B cell (primary cell): ENCODE measurements at regions not wholly inside any gene's neighbourhood (a gene's known extent, or its start where the extent isn't known, plus 50 kb on each side); places are given as distances from the start of the nearest gene placed in this dataset. TPM values are rescaled to one million over a fixed set of nuclear protein-coding genes. Genes with fewer than 3 reads are reported as not detected.
"Not testable (repeated sequence)": the region's sequence is repeated elsewhere in the genome, so short reads cannot be mapped to it uniquely, and the experiment has no call there.

Source experiments
- ATAC-seq: fragments of 200-7000 bp; cut with Tn5 transposase; one replicate; pipeline ENCODE4 v1.10.0; 2021; ENCODE audit warnings: low read depth, mild to moderate bottlenecking, moderate number of reproducible peaks, moderate library complexity
- CTCF ChIA-PET: fragments of 350-600 bp; sonication (Branson Sonifier 250); formaldehyde crosslinking; loops from one replicate; lab custom pipeline; 2021; ENCODE audit warnings: antibody characterized with exemption, inconsistent platforms; lab: Charles Lee
- POLR2A ChIA-PET: fragments of 350-600 bp; sonication (Branson Sonifier 250); formaldehyde crosslinking; loops from one replicate; lab custom pipeline; 2021; ENCODE audit warnings: antibody characterized with exemption; lab: Charles Lee
- DNase-seq: peaks from one replicate; pipeline ENCODE4 v3.0.0; 2013
- H2AFZ ChIP-seq: 2 replicates; pipeline ENCODE4 v1.6.1; 2012; ENCODE audit warnings: mild to moderate bottlenecking, low read depth, low read length; ENCODE audit not compliant: insufficient read depth, poor library complexity, severe bottlenecking
- H3K27ac ChIP-seq, 2 donors: 1 replicate in 1 of 2; 2 replicates in 1 of 2; pipeline ENCODE4 v1.5.1; 2012 to 2013; ENCODE audit warnings: low read length in 2 of 2, mild to moderate bottlenecking in 2 of 2, moderate library complexity in 1 of 2
- H3K27me3 ChIP-seq, 4 experiments: fragments of 200-600 bp in 1 of 4; sonication (generic) in 1 of 4; replicated peaks in 1 of 4; 1 replicate in 2 of 4; 2 replicates in 2 of 4; pipeline versions ENCODE4 v1.6.1 to v1.7.0; 2013 to 2016; ENCODE audit warnings: low read length in 3 of 4, mild to moderate bottlenecking in 2 of 4, mixed read lengths in 1 of 4, moderate library complexity in 1 of 4; ENCODE audit not compliant: insufficient read depth in 4 of 4, control insufficient read depth in 3 of 4; ENCODE audit errors: control extremely low read depth in 1 of 4
- H3K36me3 ChIP-seq, 2 experiments: replicated peaks in 1 of 2; 1 replicate in 1 of 2; 2 replicates in 1 of 2; pipeline versions ENCODE4 v1.6.1 to v1.7.1; 2013; ENCODE audit warnings: low read length in 1 of 2; ENCODE audit not compliant: insufficient read depth in 2 of 2, control insufficient read depth in 1 of 2; ENCODE audit errors: control extremely low read depth in 1 of 2, extremely low read depth in 1 of 2
- H3K4me1 ChIP-seq, 2 donors: fragments of 200-600 bp in 1 of 2; sonication (generic) in 1 of 2; 1 replicate in 1 of 2; 2 replicates in 1 of 2; pipeline versions ENCODE4 v1.5.1 to v1.6.1; 2013 to 2017; ENCODE audit warnings: low read length in 2 of 2; ENCODE audit not compliant: control insufficient read depth in 2 of 2, insufficient read depth in 2 of 2
- H3K4me2 ChIP-seq: replicated peaks from 2 replicates; pipeline ENCODE3; 2012; ENCODE audit warnings: mild to moderate bottlenecking, low read depth, low read length; ENCODE audit not compliant: poor library complexity, severe bottlenecking
- H3K4me3 ChIP-seq, 5 experiments: fragments of 200-600 bp in 1 of 5; sonication (generic) in 1 of 5; 1 replicate in 3 of 5; 2 replicates in 2 of 5; pipeline versions ENCODE4 v1.5.1 to v1.7.0; 2011 to 2016; ENCODE audit warnings: low read length in 4 of 5, mild to moderate bottlenecking in 4 of 5, low read depth in 2 of 5, control low read depth in 1 of 5, moderate library complexity in 1 of 5; ENCODE audit not compliant: insufficient read depth in 1 of 5; ENCODE audit errors: control extremely low read depth in 1 of 5, extremely low read depth in 1 of 5
- H3K79me2 ChIP-seq: fragments of 200-600 bp; sonication (generic); one replicate; pipeline ENCODE4 v1.6.0; 2016; ENCODE audit warnings: low read length; ENCODE audit not compliant: control insufficient read depth, insufficient read depth
- H3K9ac ChIP-seq: fragments of 200-600 bp; sonication (generic); 2 replicates; pipeline ENCODE4 v1.6.1; 2017; ENCODE audit warnings: mild to moderate bottlenecking, low read length, moderate library complexity
- H3K9me3 ChIP-seq, 3 donors: one replicate each; pipeline versions ENCODE4 v1.6.1 to v1.7.1; 2013; ENCODE audit warnings: low read length in 2 of 3; ENCODE audit not compliant: control insufficient read depth in 2 of 3, insufficient read depth in 1 of 3; ENCODE audit errors: control extremely low read depth in 1 of 3
- H4K20me1 ChIP-seq: 2 replicates; pipeline ENCODE4 v1.6.0; 2012; ENCODE audit warnings: mild to moderate bottlenecking, low read length; ENCODE audit not compliant: insufficient read depth, control insufficient read depth, poor library complexity, severe bottlenecking
- H3K27ac Mint-ChIP-seq: one replicate; pipeline ENCODE4 v1.8.0; 2021; ENCODE audit warnings: mixed read lengths
- H3K27me3 Mint-ChIP-seq: one replicate; pipeline ENCODE4 v1.8.0; 2021; ENCODE audit warnings: mixed read lengths
- H3K4me1 Mint-ChIP-seq: one replicate; pipeline ENCODE4 v1.8.0; 2021; ENCODE audit warnings: mixed read lengths
- H3K4me3 Mint-ChIP-seq: one replicate; pipeline ENCODE4 v1.8.0; 2021; ENCODE audit warnings: mixed read lengths
- H3K9me3 Mint-ChIP-seq: one replicate; pipeline ENCODE4 v1.8.0; 2022; ENCODE audit warnings: mixed read lengths; ENCODE audit not compliant: insufficient read depth
- WGBS: methylation state at CpG from one replicate; pipeline ENCODE4 v1.1.5; 2013; ENCODE audit warnings: missing lambda C conversion rate; ENCODE audit not compliant: insufficient coverage; 5-methylcytosine and 5-hydroxymethylcytosine counted together
- intact Hi-C: fragments of 100-400 bp; cut with micrococcal nuclease; formaldehyde crosslinking; loops from one replicate; pipeline ENCODE4 v1.10.0; 2022
- small RNA-seq: library from RNA; depleted of rRNA; stranded (forward); fragments of <200 nt; gene quantifications from one replicate; pipeline ENCODE3, GENCODE V24; 2012; ENCODE audit warnings: low replicate concordance, low read depth; ENCODE audit not compliant: insufficient read length

- H3K9me3 Mint-ChIP-seq, H3K27ac Mint-ChIP-seq, H3K4me1 ChIP-seq, POLR2A ChIA-PET, DNase-seq, H4K20me1 ChIP-seq, H3K4me3 ChIP-seq, ATAC-seq, H3K79me2 ChIP-seq, H3K4me1 Mint-ChIP-seq, H3K27me3 Mint-ChIP-seq, intact Hi-C loops, H3K27ac ChIP-seq, CTCF ChIA-PET, H3K9ac ChIP-seq, H3K27me3 ChIP-seq, H3K4me3 Mint-ChIP-seq, H3K4me2 ChIP-seq, H2AFZ ChIP-seq, H3K36me3 ChIP-seq: not testable (repeated sequence)
- 94% methylated on average over 18 of the region's 23 CpGs for WGBS
- H3K9me3 ChIP-seq: peaks cover 0 to 14% (median 0%) of the 10 kb centered on the region in 3 donors
Measured at GRCh38 chr18:15330600-15330999, 582.6 kb downstream of the ANKRD30B start.

- WGBS: no CpG with 5 or more reads among the region's 4 CpGs
- H3K4me1 ChIP-seq, H4K20me1 ChIP-seq, H3K4me3 ChIP-seq, H3K4me3 Mint-ChIP-seq, H3K9me3 ChIP-seq, H3K27me3 Mint-ChIP-seq, CTCF ChIA-PET, H3K36me3 ChIP-seq, H3K79me2 ChIP-seq, ATAC-seq, intact Hi-C loops, H3K9me3 Mint-ChIP-seq, DNase-seq, H2AFZ ChIP-seq, H3K27me3 ChIP-seq, H3K4me2 ChIP-seq, H3K27ac ChIP-seq, H3K27ac Mint-ChIP-seq, H3K4me1 Mint-ChIP-seq, POLR2A ChIA-PET, H3K9ac ChIP-seq: not testable (repeated sequence)
Measured at GRCh38 chr18:15375671-15376070, 627.7 kb downstream of the ANKRD30B start.

GRCh38 chr18:15407874-15408273 is 659.9 kb downstream of the ANKRD30B start:
- H3K9me3 Mint-ChIP-seq, ATAC-seq, H3K4me1 Mint-ChIP-seq, H3K27ac ChIP-seq, H3K4me1 ChIP-seq, H3K4me2 ChIP-seq, H2AFZ ChIP-seq, H3K27me3 Mint-ChIP-seq, H3K9ac ChIP-seq, H3K79me2 ChIP-seq, intact Hi-C loops, POLR2A ChIA-PET, H3K27ac Mint-ChIP-seq, H3K4me3 Mint-ChIP-seq, H3K4me3 ChIP-seq, CTCF ChIA-PET, H3K9me3 ChIP-seq, H4K20me1 ChIP-seq, H3K36me3 ChIP-seq, H3K27me3 ChIP-seq: not testable (repeated sequence)
- WGBS: 50% methylated on average over 2 of the region's 4 CpGs
- DNase-seq: peak; percentile 18

Small RNAs in the stretch of these regions (small RNA-seq; reads per million reads assigned to genes)
- gene RNU6-721P: not detected
